B cell (primary cell): ENCODE measurements at regions not wholly inside any gene's neighbourhood (a gene's known extent, or its start where the extent isn't known, plus 50 kb on each side); places are given as distances from the start of the nearest gene placed in this dataset.

Source experiments
- ATAC-seq: fragments of 200-7000 bp; cut with Tn5 transposase; one replicate; pipeline ENCODE4 v1.10.0; 2021; ENCODE audit warnings: low read depth, mild to moderate bottlenecking, moderate number of reproducible peaks, moderate library complexity
- CTCF ChIA-PET: fragments of 350-600 bp; sonication (Branson Sonifier 250); formaldehyde crosslinking; loops from one replicate; lab custom pipeline; 2021; ENCODE audit warnings: antibody characterized with exemption, inconsistent platforms; lab: Charles Lee
- POLR2A ChIA-PET: fragments of 350-600 bp; sonication (Branson Sonifier 250); formaldehyde crosslinking; loops from one replicate; lab custom pipeline; 2021; ENCODE audit warnings: antibody characterized with exemption; lab: Charles Lee
- DNase-seq: peaks from one replicate; pipeline ENCODE4 v3.0.0; 2013
- H2AFZ ChIP-seq: 2 replicates; pipeline ENCODE4 v1.6.1; 2012; ENCODE audit warnings: mild to moderate bottlenecking, low read depth, low read length; ENCODE audit not compliant: insufficient read depth, poor library complexity, severe bottlenecking
- H3K27ac ChIP-seq, 2 donors: 1 replicate in 1 of 2; 2 replicates in 1 of 2; pipeline ENCODE4 v1.5.1; 2012 to 2013; ENCODE audit warnings: low read length in 2 of 2, mild to moderate bottlenecking in 2 of 2, moderate library complexity in 1 of 2
- H3K27me3 ChIP-seq, 4 experiments: fragments of 200-600 bp in 1 of 4; sonication (generic) in 1 of 4; replicated peaks in 1 of 4; 1 replicate in 2 of 4; 2 replicates in 2 of 4; pipeline versions ENCODE4 v1.6.1 to v1.7.0; 2013 to 2016; ENCODE audit warnings: low read length in 3 of 4, mild to moderate bottlenecking in 2 of 4, mixed read lengths in 1 of 4, moderate library complexity in 1 of 4; ENCODE audit not compliant: insufficient read depth in 4 of 4, control insufficient read depth in 3 of 4; ENCODE audit errors: control extremely low read depth in 1 of 4
- H3K36me3 ChIP-seq, 2 experiments: replicated peaks in 1 of 2; 1 replicate in 1 of 2; 2 replicates in 1 of 2; pipeline versions ENCODE4 v1.6.1 to v1.7.1; 2013; ENCODE audit warnings: low read length in 1 of 2; ENCODE audit not compliant: insufficient read depth in 2 of 2, control insufficient read depth in 1 of 2; ENCODE audit errors: control extremely low read depth in 1 of 2, extremely low read depth in 1 of 2
- H3K4me1 ChIP-seq, 2 donors: fragments of 200-600 bp in 1 of 2; sonication (generic) in 1 of 2; 1 replicate in 1 of 2; 2 replicates in 1 of 2; pipeline versions ENCODE4 v1.5.1 to v1.6.1; 2013 to 2017; ENCODE audit warnings: low read length in 2 of 2; ENCODE audit not compliant: control insufficient read depth in 2 of 2, insufficient read depth in 2 of 2
- H3K4me2 ChIP-seq: replicated peaks from 2 replicates; pipeline ENCODE3; 2012; ENCODE audit warnings: mild to moderate bottlenecking, low read depth, low read length; ENCODE audit not compliant: poor library complexity, severe bottlenecking
- H3K4me3 ChIP-seq, 5 experiments: fragments of 200-600 bp in 1 of 5; sonication (generic) in 1 of 5; 1 replicate in 3 of 5; 2 replicates in 2 of 5; pipeline versions ENCODE4 v1.5.1 to v1.7.0; 2011 to 2016; ENCODE audit warnings: low read length in 4 of 5, mild to moderate bottlenecking in 4 of 5, low read depth in 2 of 5, control low read depth in 1 of 5, moderate library complexity in 1 of 5; ENCODE audit not compliant: insufficient read depth in 1 of 5; ENCODE audit errors: control extremely low read depth in 1 of 5, extremely low read depth in 1 of 5
- H3K79me2 ChIP-seq: fragments of 200-600 bp; sonication (generic); one replicate; pipeline ENCODE4 v1.6.0; 2016; ENCODE audit warnings: low read length; ENCODE audit not compliant: control insufficient read depth, insufficient read depth
- H3K9ac ChIP-seq: fragments of 200-600 bp; sonication (generic); 2 replicates; pipeline ENCODE4 v1.6.1; 2017; ENCODE audit warnings: mild to moderate bottlenecking, low read length, moderate library complexity
- H3K9me3 ChIP-seq, 3 donors: one replicate each; pipeline versions ENCODE4 v1.6.1 to v1.7.1; 2013; ENCODE audit warnings: low read length in 2 of 3; ENCODE audit not compliant: control insufficient read depth in 2 of 3, insufficient read depth in 1 of 3; ENCODE audit errors: control extremely low read depth in 1 of 3
- H4K20me1 ChIP-seq: 2 replicates; pipeline ENCODE4 v1.6.0; 2012; ENCODE audit warnings: mild to moderate bottlenecking, low read length; ENCODE audit not compliant: insufficient read depth, control insufficient read depth, poor library complexity, severe bottlenecking
- H3K27ac Mint-ChIP-seq: one replicate; pipeline ENCODE4 v1.8.0; 2021; ENCODE audit warnings: mixed read lengths
- H3K27me3 Mint-ChIP-seq: one replicate; pipeline ENCODE4 v1.8.0; 2021; ENCODE audit warnings: mixed read lengths
- H3K4me1 Mint-ChIP-seq: one replicate; pipeline ENCODE4 v1.8.0; 2021; ENCODE audit warnings: mixed read lengths
- H3K4me3 Mint-ChIP-seq: one replicate; pipeline ENCODE4 v1.8.0; 2021; ENCODE audit warnings: mixed read lengths
- H3K9me3 Mint-ChIP-seq: one replicate; pipeline ENCODE4 v1.8.0; 2022; ENCODE audit warnings: mixed read lengths; ENCODE audit not compliant: insufficient read depth
- CTCF ChIP-seq: fragments of 200-600 bp; IDR thresholded peaks from one replicate; pipeline ENCODE4 v1.8.0; 2022; ENCODE audit warnings: antibody characterized with exemption, mild to moderate bottlenecking
- EZH2 ChIP-seq: IDR thresholded peaks from 2 replicates; pipeline ENCODE4 v1.6.1; 2012; ENCODE audit warnings: borderline replicate concordance, low read depth, mild to moderate bottlenecking, moderate library complexity, low read length; ENCODE audit not compliant: insufficient read depth, poor library complexity, severe bottlenecking
- WGBS: methylation state at CpG from one replicate; pipeline ENCODE4 v1.1.5; 2013; ENCODE audit warnings: missing lambda C conversion rate; ENCODE audit not compliant: insufficient coverage; 5-methylcytosine and 5-hydroxymethylcytosine counted together
- intact Hi-C: fragments of 100-400 bp; cut with micrococcal nuclease; formaldehyde crosslinking; loops from one replicate; pipeline ENCODE4 v1.10.0; 2022

DNA sequence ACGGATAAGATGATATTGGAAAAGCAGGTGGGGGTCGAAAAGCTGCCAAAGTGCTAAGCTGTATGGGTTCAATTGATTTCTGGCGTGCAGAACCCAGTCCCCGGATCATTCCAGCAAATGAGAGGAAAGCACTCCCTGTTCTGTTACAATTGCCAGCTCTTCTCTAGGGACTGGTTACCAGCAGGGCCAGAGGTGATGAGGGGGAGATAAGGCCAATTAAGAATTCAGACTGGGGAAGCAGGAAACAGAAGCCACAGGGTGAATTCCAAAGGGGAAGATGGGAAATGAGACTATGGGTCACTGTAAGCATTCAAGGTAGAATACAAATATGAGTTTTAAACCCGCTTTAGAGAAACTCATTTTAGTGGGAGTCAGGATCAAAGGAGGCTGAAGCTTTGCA lies 349.4 kb upstream of the MAP3K7 start:
- Histone ChIP-seq H2AFZ (no peak overlapping the region), H3K27ac (no peak overlapping the region), H3K4me2 (no peak overlapping the region), H3K36me3 (no peaks in the 10 kb centered on the region), H3K27me3 (no peaks in the 10 kb centered on the region), H3K4me3 (no peak overlapping the region), H3K9me3 (no peaks in the 10 kb centered on the region), H3K79me2 (no peaks in the 10 kb centered on the region), H3K9ac (no peak overlapping the region), H3K4me1 (peaks cover 0 to 4% of the 10 kb centered on the region in 2 donors), H4K20me1 (no peaks in the 10 kb centered on the region)
- ChIA-PET POLR2A (no interaction called here), CTCF (no interaction called here)
- WGBS = 89% methylated on average over 4 of the region's 5 CpGs
- H3K4me3 Mint-ChIP-seq = no peak overlapping the region
- peaks cover 14% of the 10 kb centered on the region for H3K27me3 Mint-ChIP-seq
- ATAC-seq = no peak
- H3K27ac Mint-ChIP-seq = no peak overlapping the region
- DNase-seq = no peak
- intact Hi-C loops = no loop called here
- H3K4me1 Mint-ChIP-seq = peaks cover 11% of the 10 kb centered on the region
- H3K9me3 Mint-ChIP-seq = no peaks in the 10 kb centered on the region
- TF ChIP-seq EZH2 (no peak), CTCF (no peak)

DNA sequence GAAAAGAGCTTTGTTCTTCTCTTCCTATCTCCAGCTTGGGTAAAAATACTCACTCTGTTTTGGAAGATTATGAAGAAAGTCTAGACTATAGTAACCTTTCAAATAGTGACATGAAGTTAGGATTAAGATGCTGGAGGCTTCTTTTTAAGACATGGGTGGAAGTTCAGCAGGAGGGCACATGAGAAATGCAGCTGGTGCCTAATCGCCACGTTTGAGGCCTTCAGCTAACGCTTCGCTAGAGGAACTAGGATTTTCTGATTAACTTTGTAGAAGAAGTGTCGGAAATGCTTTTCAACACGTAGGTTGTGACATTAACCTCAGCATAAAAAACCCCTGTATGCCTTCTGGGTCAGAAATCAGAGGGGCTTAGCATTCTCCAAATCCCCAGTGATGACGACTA lies 348.1 kb upstream of the MAP3K7 start:
- WGBS = 37% methylated on average over 2 of the region's 7 CpGs
- Mint-ChIP-seq H3K4me1 (peaks cover 4% of the 10 kb centered on the region), H3K9me3 (no peaks in the 10 kb centered on the region), H3K4me3 (no peak overlapping the region), H3K27me3 (peaks cover 14% of the 10 kb centered on the region), H3K27ac (no peak overlapping the region)
- DNase-seq (no peak), ATAC-seq (no peak)
- no peak overlapping the region for H3K4me3 ChIP-seq
- ChIA-PET POLR2A (no interaction called here), CTCF (no interaction called here)
- intact Hi-C loops = no loop called here
- H3K4me2 ChIP-seq = no peak overlapping the region
- H2AFZ ChIP-seq = no peak overlapping the region
- TF ChIP-seq CTCF = no peak
- TF ChIP-seq EZH2 = no peak
- no peaks in the 10 kb centered on the region for H3K9me3 ChIP-seq
- H3K9ac ChIP-seq = no peak overlapping the region
- H3K4me1 ChIP-seq = no peaks in the 10 kb centered on the region
- H4K20me1 ChIP-seq = no peaks in the 10 kb centered on the region
- no peaks in the 10 kb centered on the region for H3K27me3 ChIP-seq
- H3K79me2 ChIP-seq = no peaks in the 10 kb centered on the region
- H3K36me3 ChIP-seq = no peaks in the 10 kb centered on the region
- no peak overlapping the region for H3K27ac ChIP-seq
